ENCODE measurements at regions not wholly inside any gene's neighbourhood (a gene's known extent, or its start where the extent isn't known, plus 50 kb on each side); places are given as distances from the start of the nearest gene placed in this dataset.

GRCh38 chr10:29839826-29840515, 205.2 kb upstream of the SVIL start:
- Histone ChIP-seq H3K9ac (no peak overlapping the region), H3F3A (replicated peaks; ENCODE audit: insufficient read depth) (no peaks in the 10 kb centered on the region), H3K9me3 (no peaks in the 10 kb centered on the region), H3K4me3 (ENCODE audit: low read depth in 2 of 2, low read length in 1 of 2) (no peak overlapping the region), H4K20me1 (ENCODE audit: insufficient read depth) (no peaks in the 10 kb centered on the region), H3K27me3 (ENCODE audit: insufficient read depth) (no peaks in the 10 kb centered on the region), H3K4me2 (no peak overlapping the region), H3K27ac (ENCODE audit: low read depth in 2 of 2, low read length in 1 of 2) (peak overlapping the region in 1 of 2 experiments; percentile 80; a peak in 2 of 4 replicates), H3K79me2 (ENCODE audit: insufficient read depth) (no peaks in the 10 kb centered on the region), H3K9me2 (no peaks in the 10 kb centered on the region), H3K4me1 (ENCODE audit: control insufficient read depth in 1 of 2, insufficient read depth in 2 of 2, low read depth in 1 of 2, low read length in 1 of 2) (peaks cover 0 to 36% of the 10 kb centered on the region in 2 experiments; a peak in 2 of 4 replicates), H3K36me3 (replicated peaks in 1 of 2; ENCODE audit: control insufficient read depth in 1 of 2, insufficient read depth in 2 of 2, low read length in 1 of 2) (no peaks in the 10 kb centered on the region), H2AFZ (ENCODE audit: low read depth) (no peak overlapping the region)
- CTCF ChIA-PET, result interaction anchor here (0.7 to 1.5 kb wide), 3 partner anchors 9 to 174 kb away, joined by 3 to 5 read pairs (median 4); no protein-coding TSS in a partner anchor
- 43% methylated on average over 3 of the region's 9 CpGs for WGBS (ENCODE audit: low lambda C conversion rate)
- no peak for DNase-seq
- TF ChIP-seq RFX5 (IDR thresholded peaks at IDR 0.05; ENCODE audit: low read length) (no peak), NFIC (IDR thresholded peaks at IDR 0.05; ENCODE audit: borderline replicate concordance) (no peak), IRF3 (IDR thresholded peaks at IDR 0.05; ENCODE audit: low read depth, low read length) (no peak), NRF1 (IDR thresholded peaks at IDR 0.05; ENCODE audit: low read depth, low read length) (no peak), TCF12 (IDR thresholded peaks at IDR 0.05) (no peak), SIN3A (IDR thresholded peaks at IDR 0.05; ENCODE audit: borderline replicate concordance, low read depth, low read length) (no peak), PBX3 (IDR thresholded peaks at IDR 0.05) (no peak), SMC3 (IDR thresholded peaks at IDR 0.05; ENCODE audit: low read depth, low read length) (no peak), RCOR1 (IDR thresholded peaks at IDR 0.05; ENCODE audit: low read length) (no peak), REST (IDR thresholded peaks at IDR 0.05; ENCODE audit: low read depth, low read length) (no peak), MXI1 (IDR thresholded peaks at IDR 0.05; ENCODE audit: low read depth, low read length) (no peak), GABPA (IDR thresholded peaks at IDR 0.05; ENCODE audit: low read depth) (no peak), EP300 (IDR thresholded peaks at IDR 0.05; ENCODE audit: borderline replicate concordance in 1 of 2, low read depth in 1 of 2, low read length in 1 of 2) (no peak), GATA2 (CRISPR knock-in tag; IDR thresholded peaks at IDR 0.05) (no peak), RAD21 (IDR thresholded peaks at IDR 0.05; ENCODE audit: low read length) (no peak)
- POLR2A ChIA-PET, result no interaction called here

Measured in SK-N-SH (cell line).